ENCODE measurements at regions not wholly inside any gene's neighbourhood (a gene's known extent, or its start where the extent isn't known, plus 50 kb on each side); places are given as distances from the start of the nearest gene placed in this dataset.

GRCh38 chr6:166728884-166729530, 102.0 kb upstream of the RPS6KA2 start:
- no peak for TF ChIP-seq CTCF (conservative IDR thresholded peaks at IDR 0.05)
- no peaks in the 10 kb centered on the region for H3K9me3 Mint-ChIP-seq
- peaks cover 7% of the 10 kb centered on the region for H3K4me1 Mint-ChIP-seq (ENCODE audit: unreplicated experiment)
- no peak overlapping the region for H3K4me3 Mint-ChIP-seq
- H3K27ac Mint-ChIP-seq: no peak overlapping the region
- DNase-seq (ENCODE audit: extremely low spot score, unreplicated experiment): no peak
- H3K27me3 Mint-ChIP-seq: peaks cover 11% of the 10 kb centered on the region
- H3K36me3 Mint-ChIP-seq: no peaks in the 10 kb centered on the region

GRCh38 chr6:166726201-166726600, 99.2 kb upstream of the RPS6KA2 start:
- Mint-ChIP-seq H3K36me3 (no peaks in the 10 kb centered on the region), H3K9me3 (no peaks in the 10 kb centered on the region), H3K27me3 (peaks cover 10% of the 10 kb centered on the region), H3K4me3 (no peak overlapping the region), H3K4me1 (ENCODE audit: unreplicated experiment) (peaks cover 7% of the 10 kb centered on the region), H3K27ac (no peak overlapping the region)
- DNase-seq (ENCODE audit: extremely low spot score, unreplicated experiment): no peak
- no peak for TF ChIP-seq CTCF (conservative IDR thresholded peaks at IDR 0.05)

GRCh38 chr6:166725571-166725970, 98.5 kb upstream of the RPS6KA2 start:
- Mint-ChIP-seq H3K27ac (no peak overlapping the region), H3K27me3 (peaks cover 16% of the 10 kb centered on the region), H3K9me3 (no peaks in the 10 kb centered on the region), H3K4me1 (ENCODE audit: unreplicated experiment) (peaks cover 7% of the 10 kb centered on the region), H3K36me3 (no peaks in the 10 kb centered on the region), H3K4me3 (no peak overlapping the region)
- no peak for TF ChIP-seq CTCF (conservative IDR thresholded peaks at IDR 0.05)
- no peak for DNase-seq (ENCODE audit: extremely low spot score, unreplicated experiment)

- no peak for DNase-seq (ENCODE audit: extremely low spot score, unreplicated experiment)
- H3K4me3 Mint-ChIP-seq: no peak overlapping the region
- H3K27ac Mint-ChIP-seq: no peak overlapping the region
- H3K36me3 Mint-ChIP-seq: no peaks in the 10 kb centered on the region
- peaks cover 17% of the 10 kb centered on the region for H3K27me3 Mint-ChIP-seq
- no peaks in the 10 kb centered on the region for H3K9me3 Mint-ChIP-seq
- no peak for TF ChIP-seq CTCF (conservative IDR thresholded peaks at IDR 0.05)
- H3K4me1 Mint-ChIP-seq (ENCODE audit: unreplicated experiment): peaks cover 7% of the 10 kb centered on the region
Observed at GRCh38 chr6:166724576-166724975, 97.5 kb upstream of the RPS6KA2 start.

GRCh38 chr6:166722785-166723184, 95.7 kb upstream of the RPS6KA2 start:
- DNase-seq (ENCODE audit: extremely low spot score, unreplicated experiment): no peak
- TF ChIP-seq CTCF (conservative IDR thresholded peaks at IDR 0.05): no peak
- Mint-ChIP-seq H3K27ac (no peak overlapping the region), H3K9me3 (no peaks in the 10 kb centered on the region), H3K27me3 (peaks cover 19% of the 10 kb centered on the region), H3K4me3 (no peak overlapping the region), H3K36me3 (no peaks in the 10 kb centered on the region), H3K4me1 (ENCODE audit: unreplicated experiment) (peaks cover 7% of the 10 kb centered on the region)

- Mint-ChIP-seq H3K27me3 (peaks cover 26% of the 10 kb centered on the region), H3K36me3 (no peaks in the 10 kb centered on the region), H3K9me3 (no peaks in the 10 kb centered on the region), H3K4me1 (ENCODE audit: unreplicated experiment) (peaks cover 7% of the 10 kb centered on the region), H3K27ac (no peak overlapping the region), H3K4me3 (no peak overlapping the region)
- no peak for TF ChIP-seq CTCF (conservative IDR thresholded peaks at IDR 0.05)
- no peak for DNase-seq (ENCODE audit: extremely low spot score, unreplicated experiment)
Observed at GRCh38 chr6:166721576-166721975, 94.5 kb upstream of the RPS6KA2 start.
